ENCODE measurements at regions not wholly inside any gene's neighbourhood (a gene's known extent, or its start where the extent isn't known, plus 50 kb on each side); places are given as distances from the start of the nearest gene placed in this dataset.

DNA sequence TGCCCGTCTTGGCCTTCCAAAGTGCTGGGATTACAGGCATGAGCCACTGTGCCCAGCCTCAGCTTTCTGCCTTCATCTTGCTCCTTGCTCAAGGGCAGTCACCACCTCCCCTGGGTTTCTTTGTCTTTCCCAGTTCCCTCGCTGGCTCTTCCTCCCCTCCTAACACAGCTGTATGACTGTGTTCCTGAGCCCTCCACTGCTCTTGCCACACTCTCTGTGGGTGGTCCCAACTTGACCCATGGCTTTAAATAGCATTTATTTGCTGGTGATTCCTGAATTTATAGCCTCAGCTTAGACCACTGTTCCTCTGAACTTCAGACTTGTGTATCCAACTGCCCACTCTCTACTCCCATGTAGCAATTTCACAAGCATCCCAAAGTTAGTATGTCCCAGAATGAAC, 181.3 kb downstream of the BAMBI start:
- no peaks in the 10 kb centered on the region for H4K20me1 ChIP-seq (ENCODE audit: insufficient read depth, low read length)
- H3K36me3 ChIP-seq (replicated peaks; ENCODE audit: insufficient read depth, low read length): no peaks in the 10 kb centered on the region
- H3K4me2 ChIP-seq (ENCODE audit: low read depth, low read length): no peak overlapping the region
- no peaks in the 10 kb centered on the region for H3F3A ChIP-seq (ENCODE audit: insufficient read depth, low read length)
- no peaks in the 10 kb centered on the region for H3K9me2 ChIP-seq (replicated peaks; ENCODE audit: insufficient read depth, low read length)
- no peak overlapping the region for H2AFZ ChIP-seq (ENCODE audit: low read length)
- DNase-seq: no peak
- H3K27ac ChIP-seq (ENCODE audit: low read length): no peak overlapping the region
- TF ChIP-seq EZH2 (optimal IDR thresholded peaks at IDR 0.05; ENCODE audit: low read depth, low read length) (no peak), CTCF (IDR thresholded peaks at IDR 0.05; ENCODE audit: low read length) (no peak), EZH2phosphoT487 (IDR thresholded peaks at IDR 0.05; ENCODE audit: low read length) (no peak)
- H3K4me1 ChIP-seq (ENCODE audit: low read length): no peaks in the 10 kb centered on the region
- H3K4me3 ChIP-seq (ENCODE audit: low read length): no peak overlapping the region
- no peak overlapping the region for H3K9ac ChIP-seq (ENCODE audit: low read length)
- no peaks in the 10 kb centered on the region for H3K9me3 ChIP-seq (replicated peaks; ENCODE audit: insufficient read depth, low read length)
- no peaks in the 10 kb centered on the region for H3K79me2 ChIP-seq (ENCODE audit: low read length)
- no peaks in the 10 kb centered on the region for H3K27me3 ChIP-seq (replicated peaks; ENCODE audit: insufficient read depth, low read length)

GRCh38 chr10:28859791-28860190, 182.5 kb downstream of the BAMBI start:
- Histone ChIP-seq H3K4me3 (ENCODE audit: low read length) (no peak overlapping the region), H3K27me3 (replicated peaks; ENCODE audit: insufficient read depth, low read length) (no peaks in the 10 kb centered on the region), H3K36me3 (replicated peaks; ENCODE audit: insufficient read depth, low read length) (no peaks in the 10 kb centered on the region), H3K4me1 (ENCODE audit: low read length) (no peaks in the 10 kb centered on the region), H3K79me2 (ENCODE audit: low read length) (no peaks in the 10 kb centered on the region), H3K27ac (ENCODE audit: low read length) (no peak overlapping the region), H3K9me3 (replicated peaks; ENCODE audit: insufficient read depth, low read length) (no peaks in the 10 kb centered on the region), H2AFZ (ENCODE audit: low read length) (no peak overlapping the region), H3K4me2 (ENCODE audit: low read depth, low read length) (no peak overlapping the region), H3F3A (ENCODE audit: insufficient read depth, low read length) (no peaks in the 10 kb centered on the region), H4K20me1 (ENCODE audit: insufficient read depth, low read length) (no peaks in the 10 kb centered on the region), H3K9me2 (replicated peaks; ENCODE audit: insufficient read depth, low read length) (no peaks in the 10 kb centered on the region), H3K9ac (ENCODE audit: low read length) (no peak overlapping the region)
- no peak for TF ChIP-seq EZH2 (optimal IDR thresholded peaks at IDR 0.05; ENCODE audit: low read depth, low read length)
- no peak for TF ChIP-seq CTCF (IDR thresholded peaks at IDR 0.05; ENCODE audit: low read length)
- no peak for TF ChIP-seq EZH2phosphoT487 (IDR thresholded peaks at IDR 0.05; ENCODE audit: low read length)
- no peak for DNase-seq

- no peak overlapping the region for H3K4me3 ChIP-seq (ENCODE audit: low read length)
- H3K79me2 ChIP-seq (ENCODE audit: low read length): no peaks in the 10 kb centered on the region
- no peaks in the 10 kb centered on the region for H3K27me3 ChIP-seq (replicated peaks; ENCODE audit: insufficient read depth, low read length)
- TF ChIP-seq EZH2phosphoT487 (IDR thresholded peaks at IDR 0.05; ENCODE audit: low read length) (no peak), EZH2 (optimal IDR thresholded peaks at IDR 0.05; ENCODE audit: low read depth, low read length) (no peak), CTCF (IDR thresholded peaks at IDR 0.05; ENCODE audit: low read length) (no peak)
- no peak overlapping the region for H3K9ac ChIP-seq (ENCODE audit: low read length)
- no peak overlapping the region for H3K4me2 ChIP-seq (ENCODE audit: low read depth, low read length)
- H3K9me2 ChIP-seq (replicated peaks; ENCODE audit: insufficient read depth, low read length): no peaks in the 10 kb centered on the region
- DNase-seq: no peak
- H3K4me1 ChIP-seq (ENCODE audit: low read length): no peaks in the 10 kb centered on the region
- H2AFZ ChIP-seq (ENCODE audit: low read length): no peak overlapping the region
- no peaks in the 10 kb centered on the region for H3K36me3 ChIP-seq (replicated peaks; ENCODE audit: insufficient read depth, low read length)
- no peak overlapping the region for H3K27ac ChIP-seq (ENCODE audit: low read length)
- no peaks in the 10 kb centered on the region for H3K9me3 ChIP-seq (replicated peaks; ENCODE audit: insufficient read depth, low read length)
- no peaks in the 10 kb centered on the region for H3F3A ChIP-seq (ENCODE audit: insufficient read depth, low read length)
- no peaks in the 10 kb centered on the region for H4K20me1 ChIP-seq (ENCODE audit: insufficient read depth, low read length)
Measured at GRCh38 chr10:28862219-28862618, 184.9 kb downstream of the BAMBI start.
